GM19463 (cell line): ENCODE measurements at regions not wholly inside any gene's neighbourhood (a gene's known extent, or its start where the extent isn't known, plus 50 kb on each side); places are given as distances from the start of the nearest gene placed in this dataset.

Experiments
- ATAC-seq: cut with Tn5 transposase; IDR thresholded peaks from one replicate; pipeline ENCODE4 v1.9.1; 2021; ENCODE audit warnings: mild to moderate bottlenecking, moderate library complexity; ENCODE audit not compliant: unreplicated experiment

DNA sequence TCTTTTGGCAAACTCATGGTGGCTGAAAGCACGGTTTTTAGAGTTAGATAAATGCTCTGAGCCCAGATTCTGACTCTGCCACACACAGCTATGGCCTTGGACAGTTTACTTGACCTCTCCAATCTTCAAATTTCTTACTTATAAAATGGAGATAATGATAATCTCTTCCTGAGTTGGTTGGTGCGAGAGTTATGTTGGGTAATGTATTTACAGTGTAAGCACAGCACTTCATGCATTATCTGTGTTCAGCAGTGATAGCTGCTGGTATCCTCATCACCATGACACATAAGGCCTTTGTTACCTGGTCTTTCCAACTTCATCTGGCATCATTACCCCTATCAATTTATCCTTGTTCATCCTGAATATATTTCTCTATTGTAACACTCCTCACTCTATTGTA is 178.8 kb upstream of the ELL2 start:
- ATAC-seq, result no peak

DNA sequence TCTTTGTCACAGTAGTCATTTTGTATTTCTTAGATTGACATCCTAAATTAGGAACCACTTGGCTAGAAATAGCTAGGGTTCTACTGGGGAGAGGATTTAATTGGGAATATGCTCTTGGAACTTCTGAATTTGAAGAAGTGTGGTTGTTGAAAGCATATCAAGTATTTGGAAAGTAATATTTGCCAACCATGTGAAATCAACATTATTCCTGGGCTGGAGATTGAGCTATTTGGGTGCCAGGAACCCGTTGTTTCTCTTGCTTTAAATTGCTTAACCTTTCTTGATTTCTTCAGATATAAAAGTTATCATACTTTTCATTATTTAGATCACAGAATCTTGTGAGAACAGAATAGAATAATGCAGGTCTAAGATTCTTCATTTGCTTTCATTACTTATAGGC is 178.4 kb upstream of the ELL2 start:
- no peak for ATAC-seq

DNA sequence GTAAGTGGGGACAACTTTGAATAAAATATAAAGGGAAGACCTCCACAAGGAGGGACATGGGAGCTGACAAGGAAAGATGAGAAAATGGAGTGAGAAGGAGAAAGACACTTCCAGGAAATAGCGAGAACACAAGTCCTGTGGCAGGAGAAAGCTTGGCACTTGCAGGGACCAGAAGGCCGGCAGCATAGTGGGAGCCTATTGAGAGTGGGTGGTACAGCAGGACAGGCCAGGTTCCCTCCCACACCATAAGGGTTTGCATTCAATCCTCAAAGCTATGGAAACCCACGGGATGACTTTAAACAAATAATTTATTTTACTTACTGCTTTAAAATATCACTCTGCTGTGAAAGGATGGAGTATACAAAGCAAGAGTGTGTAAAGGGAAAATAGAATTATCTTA is 173.2 kb upstream of the ELL2 start:
- ATAC-seq, result no peak

DNA sequence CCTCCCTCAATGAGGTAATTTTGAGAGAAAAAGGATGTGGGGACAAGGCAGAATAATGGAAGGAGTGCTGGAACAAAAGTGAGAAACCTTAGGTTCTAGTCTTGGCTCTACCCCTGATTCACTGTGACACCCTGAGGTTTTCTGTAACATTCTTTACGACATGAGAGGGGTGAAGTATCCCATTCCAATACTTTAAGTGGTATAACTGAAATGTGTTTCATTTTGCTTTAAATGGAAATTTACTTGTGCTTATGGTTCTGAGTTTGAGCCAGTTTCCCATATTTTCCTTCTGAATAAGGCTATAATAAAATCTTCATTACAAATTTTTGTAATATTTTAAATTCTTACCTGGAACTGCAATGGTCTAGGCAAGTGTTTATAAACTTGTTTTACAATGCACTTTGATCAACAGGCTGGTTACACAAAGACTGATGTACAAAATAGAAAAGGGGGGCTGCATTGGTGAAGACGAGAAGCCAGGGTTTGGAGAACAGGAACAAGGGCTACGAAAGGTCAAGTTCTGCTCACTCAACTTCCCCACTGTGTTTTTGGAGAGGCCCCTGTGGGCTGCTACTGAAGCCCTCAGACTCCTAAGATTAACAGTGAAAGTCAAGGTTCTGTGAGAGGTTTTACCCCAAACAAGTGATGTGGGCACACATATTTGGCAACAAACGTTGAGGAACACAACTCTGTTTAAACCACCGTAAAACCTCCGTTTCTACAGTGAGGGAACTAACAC is 171.9 kb upstream of the ELL2 start:
- no peak for ATAC-seq

DNA sequence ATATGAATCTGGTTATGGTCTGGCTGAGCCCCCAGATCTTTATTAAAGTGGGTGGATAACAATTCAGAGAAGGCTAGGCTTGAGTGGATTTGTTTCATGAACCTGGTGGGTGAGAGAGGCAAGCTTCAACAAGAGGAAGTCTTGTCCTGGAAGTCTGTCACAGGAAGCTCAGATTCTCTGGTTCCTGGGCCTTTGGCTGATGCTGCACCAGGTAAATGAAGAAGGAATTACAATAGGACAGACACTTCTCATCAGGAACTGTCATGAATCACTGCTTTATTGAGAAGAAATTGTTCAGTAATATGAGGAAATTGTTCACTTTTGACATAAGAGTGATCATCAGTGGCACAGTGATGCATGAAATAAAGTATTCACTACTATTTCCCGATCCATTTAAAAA is 167.6 kb upstream of the ELL2 start:
- ATAC-seq, result no peak

DNA sequence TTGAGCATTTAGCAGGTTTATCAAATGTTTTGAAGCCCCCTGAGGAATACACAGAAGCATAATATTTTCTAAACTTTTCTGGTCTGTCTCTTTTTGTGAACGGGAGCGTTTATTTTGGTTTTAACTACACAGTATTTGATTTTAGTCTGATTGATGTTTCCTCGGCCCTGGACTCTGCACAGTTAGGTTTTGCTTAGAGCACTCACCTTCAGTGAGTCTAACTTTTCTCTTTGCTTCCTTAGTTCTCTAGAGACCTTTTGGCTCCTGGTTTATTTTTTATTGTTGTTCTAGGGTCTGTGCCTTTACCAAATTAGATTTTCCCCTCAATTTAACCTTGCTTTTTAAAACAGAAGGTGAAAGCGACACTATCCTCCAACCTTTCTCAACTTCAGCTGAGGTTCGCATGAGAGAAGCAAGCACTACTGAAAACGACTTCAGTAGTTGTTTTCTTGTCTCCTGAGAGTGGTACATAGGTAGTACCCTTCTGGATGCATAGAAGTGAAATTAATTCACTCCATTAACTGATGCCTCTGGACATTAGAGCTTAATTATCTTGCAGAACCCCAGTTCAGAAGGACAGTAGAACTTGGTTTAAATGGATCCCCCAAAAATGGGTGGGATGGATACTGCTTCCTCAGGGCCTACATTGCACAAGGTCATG is 166.7 kb upstream of the ELL2 start:
- ATAC-seq, result no peak

DNA sequence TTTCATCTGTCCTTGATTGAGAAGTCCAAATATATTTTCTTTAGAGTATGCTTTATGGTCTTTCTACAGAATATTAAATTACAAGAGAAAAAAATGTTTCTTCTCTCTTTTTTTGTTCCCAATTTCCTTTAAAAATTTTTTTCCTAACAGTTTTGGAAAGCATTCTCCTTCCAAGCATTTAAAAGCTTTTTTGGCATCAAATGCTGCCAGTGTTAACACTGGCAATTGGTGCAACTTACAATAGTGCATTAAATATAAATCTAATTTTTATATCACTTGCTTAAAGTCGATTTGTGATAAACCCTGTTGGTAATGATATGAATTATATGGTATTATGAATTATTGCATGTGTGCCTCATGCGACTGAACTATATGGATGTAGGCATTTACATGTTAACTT is 165.9 kb upstream of the ELL2 start:
- ATAC-seq, result no peak

DNA sequence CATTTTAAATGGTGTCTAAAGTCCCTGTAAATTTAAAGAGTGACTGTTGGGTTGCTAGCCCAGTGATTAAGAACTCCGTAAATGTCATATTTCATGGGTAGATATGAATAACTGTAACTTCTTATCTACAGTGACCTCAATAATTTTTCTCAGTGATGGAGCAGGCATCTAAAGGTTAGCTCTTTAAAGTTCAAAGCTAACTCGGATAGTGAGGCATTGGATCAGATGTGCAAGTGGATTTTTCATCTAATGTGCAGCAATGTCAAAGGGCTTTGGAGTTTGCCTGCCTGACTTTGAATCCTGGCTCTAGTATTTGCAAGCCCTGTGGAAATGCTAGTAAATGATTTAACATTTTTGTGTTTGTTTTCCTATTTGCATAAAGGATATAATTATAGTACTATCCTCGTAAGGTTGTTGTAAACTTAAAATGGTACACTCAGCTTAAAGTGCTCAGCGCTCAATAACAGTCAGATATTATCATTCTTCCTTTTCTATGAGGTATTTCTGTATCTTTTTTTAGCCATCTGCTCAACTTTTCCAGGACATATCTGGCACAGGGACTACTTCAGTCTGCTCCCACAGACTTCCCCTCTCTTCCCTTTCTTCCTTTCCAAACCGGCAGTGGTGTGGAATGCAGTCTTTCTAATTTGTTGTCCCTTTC is 163.7 kb upstream of the ELL2 start:
- ATAC-seq, result no peak

DNA sequence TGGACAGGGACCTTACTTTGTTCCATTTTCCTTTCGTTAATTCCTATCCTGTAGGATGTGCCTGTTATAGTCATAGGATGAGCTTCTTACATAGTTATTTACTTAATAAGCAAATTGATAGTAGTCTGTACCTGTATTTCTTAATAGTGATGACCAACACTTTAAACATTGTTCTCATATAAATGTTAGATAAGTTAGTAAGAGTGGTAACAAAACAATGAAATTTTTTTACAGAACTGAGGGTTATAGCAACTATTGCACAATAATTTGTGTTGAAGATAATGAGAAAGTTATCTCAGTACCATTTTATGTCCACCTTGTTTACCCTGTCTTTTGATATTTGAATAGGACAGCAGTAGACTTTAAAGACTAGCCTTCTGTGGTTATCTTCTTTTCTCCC is 162.9 kb upstream of the ELL2 start:
- no peak for ATAC-seq

DNA sequence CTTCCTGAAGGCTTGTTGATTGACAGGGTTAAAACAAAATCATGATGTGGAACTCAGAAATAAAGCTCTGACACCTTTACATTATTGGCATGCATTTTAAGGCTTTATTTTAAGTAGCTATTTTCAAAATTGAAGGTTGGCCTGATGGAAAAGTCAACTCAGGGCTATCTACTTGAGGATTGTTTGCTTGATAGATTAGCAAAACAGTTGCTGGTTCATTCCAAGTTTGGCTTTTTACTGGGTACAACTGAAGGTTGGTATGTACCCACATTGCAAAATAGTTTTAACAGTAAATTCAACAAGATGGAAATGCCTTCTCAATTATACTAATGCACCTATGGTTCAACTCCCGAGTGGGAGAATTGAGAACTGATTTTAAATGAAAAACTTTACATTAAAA is 161.8 kb upstream of the ELL2 start:
- no peak for ATAC-seq

DNA sequence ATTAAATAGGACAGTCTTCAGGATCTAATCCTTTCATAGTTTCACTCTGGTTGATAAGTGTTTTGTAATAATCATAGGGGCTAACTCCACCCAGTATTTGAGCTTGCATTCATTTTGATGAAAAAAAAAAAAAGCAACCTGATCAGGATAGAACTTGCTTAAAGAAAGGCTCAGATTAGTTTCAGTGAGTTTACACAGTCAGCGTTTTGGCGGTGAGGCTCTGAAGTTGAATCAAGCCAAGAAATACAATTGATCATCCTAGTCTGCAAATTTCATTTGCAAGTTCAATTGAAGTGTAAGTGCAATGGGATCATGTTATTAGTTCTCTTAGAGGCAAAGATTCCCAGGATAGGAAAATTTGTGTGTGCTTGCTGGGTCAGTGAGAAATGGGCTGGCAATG is 159.7 kb upstream of the ELL2 start:
- no peak for ATAC-seq

DNA sequence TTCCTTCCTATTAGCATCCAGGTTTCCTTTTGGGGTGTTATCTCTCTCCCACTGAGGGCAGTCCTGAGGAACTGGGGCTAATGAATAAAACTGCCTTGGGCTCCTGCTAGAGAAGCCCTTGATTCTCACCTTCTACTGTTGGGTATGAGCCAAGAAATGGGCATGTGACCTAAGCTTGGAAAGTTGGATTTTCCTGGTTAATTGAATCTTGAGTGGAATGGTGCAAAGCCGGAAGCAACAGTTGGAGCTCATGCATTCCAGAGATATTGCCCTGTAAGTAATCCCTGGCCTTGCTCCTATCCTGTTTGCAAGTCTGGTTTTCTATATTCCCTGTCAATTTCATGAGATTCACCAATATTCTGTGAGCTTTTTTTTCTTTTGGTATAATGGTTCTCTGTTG is 158.5 kb upstream of the ELL2 start:
- no peak for ATAC-seq

DNA sequence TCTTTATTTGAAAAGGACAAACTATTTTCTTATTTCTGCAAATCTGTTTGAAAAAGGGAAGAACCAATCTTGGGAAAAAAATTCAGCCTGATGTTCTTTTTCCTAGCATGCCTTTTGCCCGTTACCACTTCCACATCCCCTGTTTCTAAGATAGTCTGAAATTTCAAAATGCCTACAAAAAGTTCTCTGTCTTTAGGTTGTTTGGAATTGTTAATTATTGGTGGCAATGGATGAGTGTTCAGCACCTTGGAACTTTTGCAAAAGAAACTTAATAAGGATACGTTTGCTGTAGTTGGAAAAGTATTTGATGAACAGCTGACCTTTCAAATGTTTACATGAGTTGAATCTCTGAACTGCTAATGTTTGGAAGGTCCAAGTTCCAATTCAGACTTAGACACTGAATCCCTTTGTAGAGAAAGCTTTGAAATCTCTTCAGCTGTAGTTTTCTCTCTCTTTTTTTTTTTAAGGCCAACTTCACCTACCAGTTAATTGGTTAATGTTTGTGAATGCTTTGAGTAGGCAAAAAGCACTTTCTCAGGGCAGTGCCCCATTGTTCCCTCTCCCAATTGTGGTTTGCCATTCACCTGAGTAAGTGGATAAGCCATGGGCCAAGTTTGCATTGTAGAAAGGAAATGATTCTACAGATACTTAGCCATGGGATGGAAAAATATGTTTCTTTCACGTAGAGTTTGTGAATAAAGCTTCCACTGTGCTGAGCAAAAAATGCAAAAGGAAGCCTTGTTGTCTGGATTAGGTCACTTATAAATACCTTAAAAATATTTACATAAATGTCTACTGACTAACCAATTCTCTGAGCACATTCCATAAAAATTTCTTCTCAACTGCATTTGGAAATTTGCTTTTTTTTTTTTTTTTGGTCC is 156.4 kb upstream of the ELL2 start:
- no peak for ATAC-seq

DNA sequence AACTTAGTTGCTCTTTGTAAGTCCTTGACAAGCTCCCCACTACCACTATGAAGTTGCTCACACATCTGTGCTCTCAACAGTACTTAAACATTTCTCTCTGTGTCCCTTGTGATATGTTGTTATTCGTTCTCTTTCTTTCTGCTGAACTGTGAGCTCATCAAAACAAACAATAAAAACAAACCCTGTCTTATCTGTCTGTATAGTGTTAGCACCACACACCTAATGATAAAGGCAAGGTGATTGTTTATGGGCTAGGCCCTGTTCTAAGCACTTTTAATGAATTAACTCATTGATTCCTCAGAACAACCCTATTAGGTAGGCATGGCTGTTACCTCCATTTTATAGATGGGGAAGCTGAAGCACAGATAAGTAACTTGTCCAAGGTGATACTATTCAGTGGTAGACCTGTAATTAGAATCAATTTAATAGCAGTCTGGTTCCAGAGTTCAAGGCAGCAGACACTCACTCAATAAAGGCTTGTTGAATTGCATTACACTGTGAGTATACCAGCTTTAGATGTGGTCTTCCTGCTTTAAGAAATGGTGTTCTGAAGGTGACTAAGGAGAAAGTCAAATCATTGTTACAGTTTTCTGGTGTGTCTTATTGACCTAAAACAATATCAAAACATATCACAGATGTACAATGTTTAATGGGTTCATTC is 153.6 kb upstream of the ELL2 start:
- ATAC-seq, result no peak

DNA sequence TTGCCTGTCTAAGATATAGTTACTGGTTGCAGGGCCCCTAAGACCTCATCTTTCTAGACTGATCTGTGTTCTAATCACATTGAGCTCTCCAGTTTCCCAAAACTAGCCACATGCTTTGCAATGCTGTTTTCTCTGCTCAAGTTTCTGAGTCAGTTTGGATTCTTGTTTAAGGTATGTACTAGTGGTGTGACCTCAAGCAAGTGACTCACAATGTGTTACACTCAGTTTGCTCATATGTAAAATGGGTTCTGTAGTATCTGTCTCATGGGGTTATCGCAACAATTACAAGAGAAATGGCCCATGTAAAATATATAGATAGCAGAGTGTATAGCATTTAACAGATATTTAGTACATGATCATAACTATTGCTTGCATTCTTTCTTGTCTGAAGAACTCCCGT is 153.1 kb upstream of the ELL2 start:
- ATAC-seq, result no peak

DNA sequence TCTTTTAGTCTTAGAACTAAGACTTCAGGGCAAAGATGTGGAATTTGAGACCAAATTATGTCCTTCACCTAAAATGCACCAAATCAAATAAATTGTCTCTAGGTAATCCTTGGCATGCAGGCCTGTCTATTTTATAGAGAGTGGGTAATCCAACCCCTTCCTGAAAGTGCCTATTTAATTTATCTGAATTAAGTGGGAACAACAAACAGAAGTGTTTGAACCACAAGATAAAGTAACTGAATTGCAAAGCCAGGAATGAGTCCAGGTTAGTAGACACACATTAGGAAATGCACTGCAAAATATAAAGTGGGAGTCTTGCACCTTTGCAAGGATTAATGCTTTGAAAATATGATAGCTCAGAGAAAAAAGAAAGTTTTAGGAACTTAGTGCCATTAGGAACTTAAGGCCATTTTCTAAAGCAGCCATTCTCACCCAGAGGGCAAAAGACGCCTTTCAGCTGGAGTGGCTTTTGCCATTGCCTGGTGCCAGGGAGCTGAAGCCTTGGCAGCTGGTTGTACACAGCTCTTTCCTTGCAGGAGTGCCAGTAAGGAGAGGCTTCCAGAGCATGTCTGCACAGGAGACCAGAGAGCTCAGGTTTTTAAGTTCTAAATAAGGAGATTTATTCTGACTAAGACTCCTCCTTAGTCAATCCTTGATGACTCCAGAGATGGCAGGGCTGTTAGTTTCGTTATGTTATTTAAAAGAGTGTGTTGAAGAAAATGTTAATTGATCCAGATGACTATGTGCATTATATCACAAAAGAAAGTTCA is 151.7 kb upstream of the ELL2 start:
- no peak for ATAC-seq

DNA sequence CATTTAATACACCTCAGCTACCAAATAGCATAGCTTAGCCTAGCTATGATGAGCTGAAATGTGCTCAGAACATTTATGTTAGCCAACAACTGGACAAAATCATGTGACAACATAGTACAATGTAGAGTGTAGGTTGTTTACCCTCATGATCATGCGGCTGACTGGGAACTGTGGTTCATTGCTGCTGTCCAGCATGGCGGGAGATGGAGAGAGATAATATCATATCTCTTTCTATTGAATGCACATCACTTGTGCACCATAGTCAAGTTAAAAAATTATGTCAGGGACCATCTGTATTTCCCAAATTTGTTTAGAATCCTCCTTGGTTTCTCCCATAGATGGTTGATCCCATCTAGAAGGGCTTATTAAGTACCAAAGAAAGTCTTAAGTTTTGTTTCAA is 151.1 kb upstream of the ELL2 start:
- no peak for ATAC-seq

DNA sequence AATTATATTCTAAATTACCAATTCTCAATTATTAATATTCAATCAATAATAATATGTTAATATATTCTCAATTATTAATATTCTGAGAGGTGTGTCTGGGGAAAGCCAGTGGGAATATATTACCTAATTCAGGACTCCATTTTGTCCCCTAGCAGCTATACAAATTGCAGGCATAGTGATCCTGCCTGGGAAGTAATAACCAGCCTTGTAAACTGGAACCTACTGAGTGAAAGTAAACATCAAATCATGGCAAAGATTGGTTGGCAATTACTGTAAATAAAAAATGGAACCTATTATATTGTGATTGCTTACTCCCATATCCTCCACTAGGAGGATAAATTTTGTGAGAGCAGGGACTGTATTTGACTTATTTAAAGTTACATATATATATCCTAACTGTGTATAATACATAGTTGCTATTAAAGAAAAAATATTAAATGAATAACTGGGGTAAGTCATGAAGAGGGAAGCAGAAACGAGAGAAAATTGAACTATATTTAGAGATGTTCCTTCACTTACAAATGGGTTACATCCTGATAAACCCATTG is 150.5 kb upstream of the ELL2 start:
- no peak for ATAC-seq

DNA sequence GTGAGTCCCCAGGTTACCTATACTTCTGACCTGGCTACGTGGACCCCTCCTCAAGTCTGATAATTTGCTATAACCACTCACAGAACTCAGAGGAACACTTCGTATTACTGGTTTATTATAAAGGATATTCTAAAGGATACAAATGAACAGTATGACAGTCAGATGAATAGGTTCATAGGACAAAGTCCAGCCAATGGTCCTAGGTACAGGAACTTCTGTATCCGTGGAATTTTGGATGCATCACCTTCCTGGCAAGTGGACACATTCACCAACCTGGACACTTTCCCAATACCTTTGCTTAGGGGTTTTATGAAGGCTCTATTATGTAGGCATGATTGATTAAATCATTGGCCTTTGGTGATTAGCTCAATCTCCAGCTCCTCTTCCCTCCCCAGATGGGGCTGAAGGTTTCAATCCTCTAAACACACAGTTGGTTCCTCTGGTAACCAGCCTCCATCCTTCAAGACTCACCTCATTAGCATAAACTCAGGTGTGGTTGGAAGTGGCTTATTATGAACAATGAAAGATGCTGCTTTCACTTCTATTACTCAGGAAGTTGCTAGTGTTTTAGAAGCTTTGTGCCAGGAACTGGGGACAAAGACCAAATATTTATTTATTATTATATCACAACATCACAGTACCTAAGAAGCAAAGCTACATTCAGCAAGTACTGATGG is 149.6 kb upstream of the ELL2 start:
- no peak for ATAC-seq
